ENCODE measurements at regions not wholly inside any gene's neighbourhood (a gene's known extent, or its start where the extent isn't known, plus 50 kb on each side); places are given as distances from the start of the nearest gene placed in this dataset.
"Not testable (repeated sequence)": the region's sequence is repeated elsewhere in the genome, so short reads cannot be mapped to it uniquely, and the experiment has no call there.

- no peak for DNase-seq (ENCODE audit: low spot score)
Measured at GRCh38 chr13:26887594-26887993, 127.0 kb upstream of the GPR12 start.

GRCh38 chr13:26883613-26884257 lies 123.1 kb upstream of the GPR12 start:
- no peak for DNase-seq (ENCODE audit: low spot score)

DNA sequence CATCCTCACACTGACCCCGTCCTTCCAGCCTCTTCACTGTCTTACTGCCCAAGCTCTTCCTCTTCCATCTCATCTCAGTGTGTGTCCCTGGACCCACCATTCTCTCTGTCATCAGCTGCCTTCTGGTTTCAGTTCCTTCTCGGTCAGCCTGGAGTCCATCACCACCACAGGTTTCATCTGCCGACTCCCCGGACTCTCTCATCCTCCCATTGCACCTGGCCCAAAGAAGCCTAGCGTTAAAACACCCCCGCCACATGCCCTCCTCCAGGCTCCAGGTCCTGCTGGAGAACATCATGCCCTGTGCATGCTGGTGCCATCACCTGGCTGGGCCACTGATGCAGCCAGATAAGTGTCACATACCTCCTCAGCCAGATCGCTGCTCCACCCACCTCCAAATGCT lies 122.1 kb upstream of the GPR12 start:
- DNase-seq (ENCODE audit: low spot score) = no peak

DNA sequence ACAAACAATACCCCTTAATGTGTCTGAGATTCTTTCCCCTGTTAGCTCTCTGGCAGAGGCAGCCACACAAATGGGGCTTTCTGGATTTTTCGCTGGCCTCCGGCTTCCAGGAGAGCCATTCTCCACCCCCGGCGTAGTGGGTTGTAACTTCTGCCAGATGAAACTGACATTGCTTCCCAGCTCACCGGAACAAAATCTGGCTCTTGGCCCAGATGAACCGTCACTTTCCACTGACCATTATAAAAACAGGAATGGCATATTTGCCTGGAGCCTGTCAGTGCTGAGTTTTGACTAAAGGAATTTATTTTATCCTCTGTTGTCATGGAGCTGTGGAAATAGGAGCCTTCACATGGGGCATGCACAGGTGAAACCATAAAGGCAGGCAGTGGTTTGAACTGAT lies 120.6 kb upstream of the GPR12 start:
- DNase-seq (ENCODE audit: low spot score) = no peak

- no peak for DNase-seq (ENCODE audit: low spot score)
Measured at GRCh38 chr13:26880735-26881134, 120.1 kb upstream of the GPR12 start.

- no peak for DNase-seq (ENCODE audit: low spot score)
Measured at GRCh38 chr13:26878438-26878837, 117.9 kb upstream of the GPR12 start.

DNA sequence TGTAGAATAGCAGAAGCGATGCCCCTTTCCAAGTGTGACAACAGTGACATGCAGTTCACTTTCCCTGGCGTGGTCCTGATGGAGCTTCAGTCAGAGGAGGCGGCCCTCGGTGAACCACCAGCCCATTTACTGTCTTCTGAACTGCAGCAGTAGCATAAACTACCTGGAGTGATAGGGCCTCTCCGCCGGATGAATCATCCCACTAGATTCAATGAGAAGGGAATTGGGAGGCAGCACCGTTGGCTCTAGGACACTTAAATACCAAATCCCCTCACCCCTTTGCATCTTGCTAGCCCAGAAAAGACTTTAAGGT lies 112.8 kb upstream of the GPR12 start:
- DNase-seq (ENCODE audit: low spot score) = no peak

DNA sequence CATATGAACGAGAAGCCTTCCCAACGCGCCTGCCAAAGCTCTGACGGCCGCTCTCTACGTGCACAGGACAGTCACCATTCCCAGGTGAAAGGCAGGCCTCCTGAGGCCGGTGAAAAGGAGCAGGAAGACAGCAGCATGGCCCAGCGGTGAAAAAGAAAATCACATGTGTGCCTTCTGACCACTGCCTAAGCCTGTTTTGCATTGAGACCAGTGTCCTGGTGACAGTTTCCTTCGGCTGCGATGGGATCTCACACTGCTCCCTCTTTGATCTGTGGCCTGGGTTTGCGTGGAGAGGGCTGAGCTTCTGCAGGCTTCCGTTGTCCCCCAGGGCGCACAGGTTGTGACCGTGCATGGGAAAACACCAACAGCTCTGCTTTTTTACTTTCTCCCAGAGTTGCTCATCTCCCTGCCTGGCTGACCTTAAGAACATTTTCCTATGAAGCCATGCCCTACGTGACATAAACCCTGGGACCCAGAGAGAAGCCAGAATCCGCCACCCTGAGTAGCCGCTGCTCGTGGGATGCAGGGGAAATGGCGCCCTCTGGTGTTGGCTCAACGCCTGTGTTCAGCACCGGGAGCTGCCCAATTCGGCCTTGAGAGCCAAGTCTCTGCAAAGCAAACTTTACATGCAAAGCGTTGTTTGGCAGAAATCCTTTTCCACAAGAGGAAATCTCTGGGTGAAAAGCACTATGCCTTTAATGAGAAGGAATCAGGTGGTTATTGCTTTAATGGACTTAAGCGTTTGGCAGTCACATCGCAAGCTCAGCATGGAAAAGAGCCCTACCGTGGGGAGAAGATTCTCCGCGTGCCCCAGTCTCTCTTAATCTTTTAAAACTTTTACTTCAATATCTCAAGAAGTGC lies 112.2 kb upstream of the GPR12 start:
- peak; percentile 30 for DNase-seq (ENCODE audit: low spot score)

GRCh38 chr13:26867451-26868091 lies 107.0 kb upstream of the GPR12 start:
- DNase-seq (ENCODE audit: low spot score) = peak; percentile 18

DNA sequence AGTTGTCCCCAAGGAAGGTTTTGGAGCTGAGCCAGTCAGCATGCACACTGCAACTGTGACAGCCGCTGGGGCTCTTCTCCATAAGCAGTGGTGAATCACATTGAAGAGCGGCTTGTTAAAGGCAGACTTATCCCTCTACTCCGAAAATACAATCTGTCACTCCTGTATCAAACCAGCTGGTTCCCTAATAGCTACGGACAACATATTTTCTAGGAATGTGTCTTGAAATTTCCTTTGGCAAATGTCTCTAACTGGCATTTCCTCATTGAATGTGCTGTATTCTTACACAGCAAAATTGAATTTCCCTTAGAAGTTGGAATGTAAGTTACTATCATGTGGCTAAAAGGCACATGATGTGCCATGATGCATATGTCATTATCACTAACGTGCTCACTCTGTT lies 104.0 kb upstream of the GPR12 start:
- no peak for DNase-seq (ENCODE audit: low spot score)

- no peak for DNase-seq (ENCODE audit: low spot score)
Measured at GRCh38 chr13:26861941-26862340, 101.4 kb upstream of the GPR12 start.

GRCh38 chr13:26855921-26856320 lies 95.3 kb upstream of the GPR12 start:
- no peak for DNase-seq (ENCODE audit: low spot score)

GRCh38 chr13:26855071-26855470 lies 94.5 kb upstream of the GPR12 start:
- no peak for DNase-seq (ENCODE audit: low spot score)

- no peak for DNase-seq (ENCODE audit: low spot score)
Measured at GRCh38 chr13:26853323-26853722, 92.7 kb upstream of the GPR12 start.

DNA sequence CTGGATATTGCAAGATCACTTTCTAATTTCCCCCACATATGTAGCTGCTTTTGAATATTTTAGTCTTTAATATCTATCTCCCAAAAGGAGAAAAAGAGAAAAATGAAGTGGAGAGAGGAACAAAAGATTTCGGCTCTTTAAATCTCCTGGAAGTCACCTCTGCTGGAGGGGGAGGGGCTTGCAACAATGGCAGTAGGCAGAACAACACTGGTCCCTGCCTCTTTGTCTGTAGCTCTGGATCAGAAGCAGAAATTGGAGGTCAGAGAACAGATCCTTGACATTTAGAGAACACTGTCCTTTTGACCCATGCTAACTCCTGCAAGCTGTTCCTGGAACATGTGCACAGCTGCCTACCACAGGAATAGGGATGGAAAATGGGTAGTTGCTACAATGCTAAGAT lies 86.7 kb upstream of the GPR12 start:
- DNase-seq (ENCODE audit: low spot score) = no peak

DNA sequence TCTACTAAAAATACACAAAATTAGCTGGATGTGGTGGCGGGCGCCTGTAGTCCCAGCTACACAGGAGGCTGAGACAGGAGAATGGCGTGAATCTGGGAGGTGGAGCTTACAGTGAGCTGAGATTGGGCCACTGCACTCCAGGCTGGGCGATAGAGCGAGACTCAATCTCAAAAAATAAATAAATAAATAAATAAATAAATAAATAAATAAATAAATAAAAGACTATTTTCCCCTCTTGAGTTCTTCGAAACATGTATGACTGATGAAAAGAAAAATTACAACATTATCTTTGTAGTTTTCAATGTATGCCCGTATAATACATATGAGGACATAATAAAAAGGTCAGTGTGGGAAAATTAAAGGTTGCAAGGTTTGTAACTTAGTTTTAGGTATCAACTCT lies 84.5 kb upstream of the GPR12 start:
- DNase-seq (ENCODE audit: low spot score) = not testable (repeated sequence)

DNA sequence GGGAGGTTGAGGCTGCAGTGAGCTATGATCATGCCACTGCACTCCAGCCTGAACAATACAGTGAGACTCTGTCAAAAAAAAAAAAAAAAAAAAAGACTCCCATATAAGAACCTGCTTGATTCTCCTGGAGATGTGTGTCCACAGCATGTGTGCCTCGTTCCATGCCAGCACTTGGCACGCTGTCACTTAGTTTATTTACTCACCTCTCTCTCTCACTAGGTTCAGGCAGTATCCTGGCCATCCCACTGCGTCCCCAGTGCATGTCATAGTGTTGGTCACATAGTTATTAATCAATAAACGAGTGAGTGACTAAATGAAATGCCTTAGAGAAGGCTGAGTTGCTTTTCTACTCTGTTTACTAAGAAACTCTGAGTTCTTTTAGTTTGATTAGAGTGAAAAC lies 79.1 kb upstream of the GPR12 start:
- no peak for DNase-seq (ENCODE audit: low spot score)

- no peak for DNase-seq (ENCODE audit: low spot score)
Measured at GRCh38 chr13:26838821-26839220, 78.2 kb upstream of the GPR12 start.

- no peak for DNase-seq (ENCODE audit: low spot score)
Measured at GRCh38 chr13:26837997-26838396, 77.4 kb upstream of the GPR12 start.

- DNase-seq (ENCODE audit: low spot score) = no peak
Measured at GRCh38 chr13:26837102-26837501, 76.5 kb upstream of the GPR12 start.

DNA sequence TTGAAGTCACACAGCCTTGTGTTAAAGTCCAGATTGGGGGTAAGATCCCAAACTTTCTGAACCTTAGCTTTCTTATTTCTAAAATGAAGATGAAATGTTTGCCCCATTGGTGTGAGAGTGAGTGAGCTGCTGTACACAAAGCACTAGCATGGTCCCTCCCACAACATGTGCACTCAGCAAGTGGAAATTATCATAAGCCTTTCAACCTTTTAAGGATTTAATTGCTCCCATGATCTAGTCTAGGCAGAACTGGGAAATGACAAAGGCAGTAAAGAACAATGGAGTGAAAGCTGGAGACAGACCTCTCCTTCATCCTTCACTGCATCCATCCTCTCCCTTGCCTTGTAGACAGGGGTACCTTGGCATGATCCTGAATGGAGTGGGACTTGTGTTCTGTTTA lies 76.0 kb upstream of the GPR12 start:
- DNase-seq (ENCODE audit: low spot score) = no peak

GRCh38 chr13:26834646-26835045 lies 74.1 kb upstream of the GPR12 start:
- no peak for DNase-seq (ENCODE audit: low spot score)

DNA sequence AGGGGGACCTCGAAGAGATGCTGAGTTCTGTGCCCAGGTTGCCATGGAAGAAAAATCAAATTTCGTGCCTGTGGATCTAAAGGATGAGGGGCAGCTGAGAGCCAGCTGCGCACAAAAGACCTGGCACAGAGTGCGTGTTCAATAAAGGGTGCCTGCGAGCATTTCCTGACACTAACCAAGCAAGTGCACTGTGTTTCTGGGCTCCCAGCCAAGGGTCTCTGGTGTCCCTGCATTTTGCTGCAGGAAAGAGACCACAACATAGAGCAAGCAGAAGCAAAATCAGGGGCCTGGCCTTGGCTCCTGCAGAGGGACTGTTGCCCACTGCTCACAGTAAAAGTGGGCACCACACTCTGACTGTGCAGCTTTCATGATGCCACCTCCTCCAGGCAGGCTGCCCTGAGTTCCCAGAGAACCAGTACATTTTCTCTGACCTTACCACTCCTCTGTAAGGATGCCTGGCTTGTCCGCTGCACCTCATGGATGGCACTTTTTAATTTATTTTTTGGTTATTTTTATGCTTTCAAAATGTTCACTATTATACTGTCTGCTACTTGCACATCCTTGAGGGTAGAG lies 70.8 kb upstream of the GPR12 start:
- DNase-seq (ENCODE audit: low spot score) = no peak

All from HuH-7.5 (cell line).